ENCODE measurements at regions not wholly inside any gene's neighbourhood (a gene's known extent, or its start where the extent isn't known, plus 50 kb on each side); places are given as distances from the start of the nearest gene placed in this dataset.

- no CpG with 5 or more reads among the region's 13 CpGs for WGBS (ENCODE audit: extremely low coverage, insufficient read length, low lambda C conversion rate)
- no peak overlapping the region for H3K18ac ChIP-seq (ENCODE audit: insufficient read length, low read depth, low read length)
These were observed 548.2 kb downstream of the QKI start for GRCh38 chr6:163962627-163963117.

More at GRCh38 chr6:163962627-163963117, 548.2 kb downstream of the QKI start:
- Histone ChIP-seq H4K20me1 (ENCODE audit: control insufficient read depth, insufficient read depth, insufficient read length) (no peaks in the 10 kb centered on the region), H3T11ph (ENCODE audit: low read length) (no peak overlapping the region), H2AK5ac (ENCODE audit: insufficient read length, low read length) (no peak overlapping the region), H3K27me3 (ENCODE audit: insufficient read depth, low read length) (no peaks in the 10 kb centered on the region), H3K23ac (ENCODE audit: insufficient read length, low read depth, low read length) (no peak overlapping the region), H4K91ac (ENCODE audit: insufficient read length, low read depth, low read length) (no peak overlapping the region), H3K79me2 (ENCODE audit: insufficient read depth, low read length) (no peaks in the 10 kb centered on the region), H2AFZ (ENCODE audit: low read length) (no peak overlapping the region), H3K4me1 (ENCODE audit: insufficient read depth, low read length) (no peaks in the 10 kb centered on the region; the same call in 1 of the 2 replicates), H3K4me2 (ENCODE audit: insufficient read depth, insufficient read length, low read length) (no peak overlapping the region), H2BK15ac (ENCODE audit: low read depth, low read length) (no peak overlapping the region), H3K9me3 (ENCODE audit: control insufficient read depth, low read depth, low read length) (no peaks in the 10 kb centered on the region), H3K27ac (ENCODE audit: insufficient read length, low read depth, low read length) (no peak overlapping the region), H3K79me1 (ENCODE audit: insufficient read depth, low read depth, low read length, poor library complexity, severe bottlenecking) (no peaks in the 10 kb centered on the region), H4K8ac (replicated peaks; ENCODE audit: insufficient read length, low read depth, low read length) (no peak overlapping the region), H3K56ac (ENCODE audit: insufficient read length, low read depth, low read length) (no peak overlapping the region), H2BK5ac (ENCODE audit: insufficient read length, low read length) (no peak overlapping the region), H4K5ac (ENCODE audit: insufficient read length, low read depth, low read length) (no peak overlapping the region), H3K4ac (ENCODE audit: low read depth, low read length) (no peak overlapping the region), H3K9ac (ENCODE audit: extremely low read depth, insufficient read length, low read length) (no peak overlapping the region), H2BK12ac (ENCODE audit: insufficient read length, low read depth, low read length) (no peak overlapping the region), H2BK20ac (ENCODE audit: low read depth, low read length, poor library complexity, severe bottlenecking) (no peak overlapping the region), H3K14ac (ENCODE audit: insufficient read depth, low read length) (no peak overlapping the region), H2BK120ac (ENCODE audit: low read depth, low read length, poor library complexity, severe bottlenecking) (no peak overlapping the region), H3K23me2 (ENCODE audit: insufficient read length, low read depth, low read length, poor library complexity, severe bottlenecking) (no peaks in the 10 kb centered on the region)
- Mint-ChIP-seq H3K4me3 (no peak overlapping the region), H3K27me3 (ENCODE audit: low read depth) (no peaks in the 10 kb centered on the region), H3K9me3 (no peaks in the 10 kb centered on the region), H3K4me1 (peaks cover 13 to 20% of the 10 kb centered on the region in 2 experiments), H3K36me3 (ENCODE audit: insufficient read depth in 1 of 3, low read depth in 3 of 3) (no peaks in the 10 kb centered on the region), H3K27ac (no peak overlapping the region)
- DNase-seq: no peak
- no peak for TF ChIP-seq CTCF (conservative IDR thresholded peaks at IDR 0.05)

Data from H9 (cell line).